Esophagus muscularis mucosa (tissue), 4 donors: ENCODE measurements at regions not wholly inside any gene's neighbourhood (a gene's known extent, or its start where the extent isn't known, plus 50 kb on each side); places are given as distances from the start of the nearest gene placed in this dataset.

Source experiments
- DNase-seq: peaks from one replicate; pipeline ENCODE4 v3.0.0-alpha.2; 2017; ENCODE audit errors: extremely low spot score
- H3K27ac ChIP-seq, 4 donors: fragments of 200-600 bp; sonication (generic); replicated peaks in 1 of 4; 1 replicate in 3 of 4; 2 replicates in 1 of 4; pipeline ENCODE4 v1.5.1; 2016 to 2019; ENCODE audit warnings: mild to moderate bottlenecking in 1 of 4
- H3K27me3 ChIP-seq, 4 donors: fragments of 200-600 bp; sonication (generic); one replicate each; pipeline versions ENCODE4 v1.5.1 to v1.6.0; 2016 to 2019
- H3K36me3 ChIP-seq, 4 donors: fragments of 200-600 bp; sonication (generic); one replicate each; pipeline ENCODE4 v1.5.1; 2016 to 2019
- H3K4me1 ChIP-seq, 4 donors: fragments of 200-600 bp; sonication (generic); one replicate each; pipeline ENCODE4 v1.5.1; 2016 to 2019
- H3K4me3 ChIP-seq, 4 donors: fragments of 200-600 bp; sonication (generic); 1 replicate in 2 of 4; 2 replicates in 2 of 4; pipeline ENCODE4 v1.5.1; 2016 to 2019; ENCODE audit warnings: mild to moderate bottlenecking in 4 of 4, moderate library complexity in 1 of 4
- H3K9me3 ChIP-seq, 4 donors: fragments of 200-600 bp; sonication (generic); 1 replicate in 3 of 4; 2 replicates in 1 of 4; pipeline ENCODE4 v1.5.1; 2016 to 2019
- EP300 ChIP-seq: sonication (generic); formaldehyde crosslinking; IDR thresholded peaks from one replicate; pipeline ENCODE4 v1.6.1; 2017; ENCODE audit warnings: antibody characterized with exemption
- POLR2A ChIP-seq: fragments of 450-650 bp; IDR thresholded peaks from one replicate; pipeline ENCODE4 v1.6.1; 2017; ENCODE audit warnings: antibody characterized with exemption, moderate library complexity, mild to moderate bottlenecking, low read depth
- POLR2AphosphoS5 ChIP-seq, 2 donors: sonication (generic); formaldehyde crosslinking; IDR thresholded peaks; one replicate each; pipeline ENCODE4 v1.6.1; 2017; ENCODE audit warnings: antibody characterized with exemption in 2 of 2
- WGBS: methylation state at CpG from one replicate; pipeline ENCODE4 v1.1.5; 2018; 5-methylcytosine and 5-hydroxymethylcytosine counted together
- intact Hi-C: fragments of 100-400 bp; cut with DNase I; formaldehyde crosslinking; loops from one replicate; pipeline ENCODE4 v1.15.1; 2023
- TF ChIP-seq, protein P1 (sequence below), 3 experiments: fragments of 200-600 bp in 2 of 3; fragments of 450-650 bp in 1 of 3; sonication (generic) in 2 of 3; IDR thresholded peaks; one replicate each; pipeline ENCODE4 v1.5.1; 2017 to 2019; ENCODE audit warnings: antibody characterized with exemption in 3 of 3, mild to moderate bottlenecking in 2 of 3, moderate library complexity in 1 of 3

GRCh38 chr6:7664003-7664402, 61.9 kb upstream of the BMP6 start:
- intact Hi-C loops: no loop called here
- WGBS: 93% methylated on average over 1 of the region's 1 CpG
- Histone ChIP-seq H3K9me3 (no peaks in the 10 kb centered on the region), H3K36me3 (no peaks in the 10 kb centered on the region), H3K27me3 (peaks cover 0 to 5% (median 0%) of the 10 kb centered on the region in 4 donors), H3K4me1 (no peaks in the 10 kb centered on the region), H3K4me3 (no peak overlapping the region), H3K27ac (no peak overlapping the region)
- DNase-seq: no peak
- TF ChIP-seq EP300: no peak

DNA sequence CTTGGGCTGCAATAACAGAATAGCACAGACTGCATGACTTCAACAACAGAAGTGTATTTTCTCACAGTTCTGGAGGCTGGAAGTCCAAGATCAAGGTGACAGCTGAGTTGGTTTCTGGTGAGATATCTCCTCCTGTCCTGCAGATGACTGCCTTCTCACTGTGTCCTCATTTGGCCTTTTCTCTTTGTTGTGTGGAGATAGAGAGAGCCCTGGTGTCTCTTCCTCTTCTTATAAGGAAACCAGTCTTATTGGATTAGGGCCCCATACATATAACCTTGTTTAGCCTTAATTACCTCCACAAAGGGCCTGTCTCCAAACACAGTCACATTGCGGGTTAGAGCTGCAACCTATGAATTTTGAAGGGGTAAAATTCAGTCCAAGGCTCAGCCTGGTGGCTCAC, 57.0 kb upstream of the BMP6 start:
- no peak overlapping the region for H3K4me3 ChIP-seq
- no peaks in the 10 kb centered on the region for H3K9me3 ChIP-seq
- TF ChIP-seq POLR2AphosphoS5 (IDR thresholded peaks at IDR 0.05) (no peak), EP300 (no peak), POLR2A (no peak)
- TF ChIP-seq, protein P1, sequence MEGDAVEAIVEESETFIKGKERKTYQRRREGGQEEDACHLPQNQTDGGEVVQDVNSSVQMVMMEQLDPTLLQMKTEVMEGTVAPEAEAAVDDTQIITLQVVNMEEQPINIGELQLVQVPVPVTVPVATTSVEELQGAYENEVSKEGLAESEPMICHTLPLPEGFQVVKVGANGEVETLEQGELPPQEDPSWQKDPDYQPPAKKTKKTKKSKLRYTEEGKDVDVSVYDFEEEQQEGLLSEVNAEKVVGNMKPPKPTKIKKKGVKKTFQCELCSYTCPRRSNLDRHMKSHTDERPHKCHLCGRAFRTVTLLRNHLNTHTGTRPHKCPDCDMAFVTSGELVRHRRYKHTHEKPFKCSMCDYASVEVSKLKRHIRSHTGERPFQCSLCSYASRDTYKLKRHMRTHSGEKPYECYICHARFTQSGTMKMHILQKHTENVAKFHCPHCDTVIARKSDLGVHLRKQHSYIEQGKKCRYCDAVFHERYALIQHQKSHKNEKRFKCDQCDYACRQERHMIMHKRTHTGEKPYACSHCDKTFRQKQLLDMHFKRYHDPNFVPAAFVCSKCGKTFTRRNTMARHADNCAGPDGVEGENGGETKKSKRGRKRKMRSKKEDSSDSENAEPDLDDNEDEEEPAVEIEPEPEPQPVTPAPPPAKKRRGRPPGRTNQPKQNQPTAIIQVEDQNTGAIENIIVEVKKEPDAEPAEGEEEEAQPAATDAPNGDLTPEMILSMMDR (IDR thresholded peaks at IDR 0.05): no peak
- H3K4me1 ChIP-seq: peaks cover 5 to 18% (median 11%) of the 10 kb centered on the region in 4 donors
- no peaks in the 10 kb centered on the region for H3K36me3 ChIP-seq
- H3K27ac ChIP-seq: no peak overlapping the region
- intact Hi-C loops: no loop called here
- peaks cover 0 to 11% (median 0%) of the 10 kb centered on the region in 4 donors for H3K27me3 ChIP-seq
- no peak for DNase-seq
- 91% methylated on average over 1 of the region's 1 CpG for WGBS

DNA sequence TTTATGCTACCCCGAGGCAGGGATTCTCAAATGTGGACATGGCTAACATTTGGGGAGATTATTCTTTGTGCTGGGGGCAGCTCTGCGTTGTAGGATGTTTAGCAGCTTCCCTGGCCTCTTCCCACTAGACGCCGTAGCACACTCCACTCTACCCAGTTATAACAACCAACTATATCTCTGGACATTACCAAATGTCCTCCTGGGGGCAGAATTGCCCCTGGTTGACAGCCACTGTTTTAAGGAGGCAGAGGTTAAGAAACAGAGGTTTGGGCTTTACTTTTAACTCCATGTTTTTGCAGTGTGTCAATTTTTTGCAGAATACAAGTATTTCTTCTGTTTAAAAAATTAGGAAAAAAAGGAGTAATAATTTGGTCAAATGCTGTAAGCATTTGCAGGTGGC, 56.2 kb upstream of the BMP6 start:
- WGBS: 82% methylated on average over 4 of the region's 4 CpGs
- TF ChIP-seq POLR2A (no peak), POLR2AphosphoS5 (IDR thresholded peaks at IDR 0.05) (no peak), EP300 (no peak)
- TF ChIP-seq, protein P1 (IDR thresholded peaks at IDR 0.05): no peak
- no peaks in the 10 kb centered on the region for H3K36me3 ChIP-seq
- peaks cover 0 to 19% (median 0%) of the 10 kb centered on the region in 4 donors for H3K27me3 ChIP-seq
- no peaks in the 10 kb centered on the region for H3K9me3 ChIP-seq
- DNase-seq: no peak
- H3K27ac ChIP-seq: no peak overlapping the region
- H3K4me3 ChIP-seq: no peak overlapping the region
- intact Hi-C loops: no loop called here
- peaks cover 5 to 18% (median 11%) of the 10 kb centered on the region in 4 donors for H3K4me1 ChIP-seq

DNA sequence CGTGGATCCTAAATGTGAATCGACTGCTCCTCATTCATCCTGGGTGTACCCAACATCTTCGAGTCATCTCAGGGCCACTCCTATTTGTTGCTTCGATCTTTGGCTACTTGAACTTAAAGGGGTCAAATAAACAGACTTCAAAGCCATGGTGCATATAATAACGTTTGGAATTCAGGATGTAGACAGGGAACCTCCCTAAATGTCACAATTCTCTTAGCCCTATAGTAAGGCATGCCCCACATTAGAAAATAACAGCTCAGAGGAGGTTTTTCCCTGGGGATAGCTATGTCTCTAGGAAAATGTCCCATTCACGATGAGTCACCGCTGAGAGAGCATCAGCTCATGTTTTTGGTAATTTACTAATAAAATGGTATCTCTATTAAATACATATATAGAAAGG, 54.8 kb upstream of the BMP6 start:
- H3K27me3 ChIP-seq: peaks cover 0 to 22% (median 0%) of the 10 kb centered on the region in 4 donors
- no peak for DNase-seq
- TF ChIP-seq EP300 (no peak), POLR2A (no peak), POLR2AphosphoS5 (IDR thresholded peaks at IDR 0.05) (no peak)
- TF ChIP-seq, protein P1 (IDR thresholded peaks at IDR 0.05): no peak
- no peaks in the 10 kb centered on the region for H3K36me3 ChIP-seq
- intact Hi-C loops: no loop called here
- H3K4me3 ChIP-seq: no peak overlapping the region
- H3K4me1 ChIP-seq: peaks cover 5 to 18% (median 11%) of the 10 kb centered on the region in 4 donors
- H3K27ac ChIP-seq: no peak overlapping the region
- WGBS: 65% methylated on average over 7 of the region's 7 CpGs
- H3K9me3 ChIP-seq: no peaks in the 10 kb centered on the region

- WGBS: 78% methylated on average over 3 of the region's 3 CpGs
- H3K27me3 ChIP-seq: peaks cover 0 to 22% (median 0%) of the 10 kb centered on the region in 4 donors
- H3K4me3 ChIP-seq: no peak overlapping the region
- intact Hi-C loops: no loop called here
- peaks cover 5 to 18% (median 11%) of the 10 kb centered on the region in 4 donors for H3K4me1 ChIP-seq
- H3K27ac ChIP-seq: peak overlapping the region in 1 of 4 donors; percentile 11
- no peaks in the 10 kb centered on the region for H3K9me3 ChIP-seq
- no peaks in the 10 kb centered on the region for H3K36me3 ChIP-seq
- TF ChIP-seq POLR2AphosphoS5 (IDR thresholded peaks at IDR 0.05): no peak
- TF ChIP-seq, protein P1 (IDR thresholded peaks at IDR 0.05): no peak
- no peak for TF ChIP-seq POLR2A
- TF ChIP-seq EP300: no peak
- no peak for DNase-seq
Observed at GRCh38 chr6:7671581-7671980, 54.3 kb upstream of the BMP6 start.
